RWPE2 (cell line): ENCODE measurements at regions not wholly inside any gene's neighbourhood (a gene's known extent, or its start where the extent isn't known, plus 50 kb on each side); places are given as distances from the start of the nearest gene placed in this dataset.

Experiments
- ATAC-seq: fragments of 200-7000 bp; cut with Tn5 transposase; 3 replicates; pipeline ENCODE4 v1.9.1; 2021; ENCODE audit warnings: low read depth
- DNase-seq: peaks from one replicate; pipeline ENCODE4 v3.0.0-alpha.2; 2020; ENCODE audit warnings: low spot score
- H3K27ac ChIP-seq: fragments of 450-650 bp; 2 replicates; pipeline ENCODE4 v1.5.1; 2017; ENCODE audit warnings: mild to moderate bottlenecking; ENCODE audit not compliant: poor library complexity, severe bottlenecking
- H3K27me3 ChIP-seq: fragments of 250-450 bp; sonication (Bioruptor Pico); 2 replicates; pipeline ENCODE4 v1.5.1; 2021; ENCODE audit warnings: mild to moderate bottlenecking, moderate library complexity; ENCODE audit not compliant: insufficient read depth, poor library complexity, severe bottlenecking
- H3K36me3 ChIP-seq: fragments of 250-450 bp; sonication (Bioruptor Pico); 2 replicates; pipeline ENCODE4 v1.5.1; 2020; ENCODE audit warnings: low read depth, mild to moderate bottlenecking, moderate library complexity
- H3K4me1 ChIP-seq: fragments of 250-450 bp; sonication (Bioruptor Pico); 2 replicates; pipeline ENCODE4 v1.5.1; 2021; ENCODE audit warnings: mild to moderate bottlenecking, moderate library complexity; ENCODE audit not compliant: insufficient read depth, poor library complexity, severe bottlenecking
- H3K4me3 ChIP-seq: fragments of 250-450 bp; sonication (Bioruptor Pico); 2 replicates; pipeline ENCODE4 v1.5.1; 2021; ENCODE audit warnings: mild to moderate bottlenecking, moderate library complexity; ENCODE audit not compliant: severe bottlenecking
- H3K9me3 ChIP-seq: fragments of 250-450 bp; sonication (Bioruptor Pico); 2 replicates; pipeline ENCODE4 v1.5.1; 2021; ENCODE audit warnings: mild to moderate bottlenecking, moderate library complexity; ENCODE audit not compliant: severe bottlenecking
- CTCF ChIP-seq: fragments of 450-650 bp; IDR thresholded peaks from one replicate; pipeline ENCODE4 v1.5.1; 2017; ENCODE audit warnings: mild to moderate bottlenecking, moderate library complexity; ENCODE audit not compliant: poor library complexity, severe bottlenecking

GRCh38 chr7:97468493-97468892 lies 263.4 kb upstream of the TAC1 start:
- DNase-seq = no peak
- Histone ChIP-seq H3K4me3 (no peak overlapping the region), H3K36me3 (no peaks in the 10 kb centered on the region), H3K4me1 (no peaks in the 10 kb centered on the region), H3K9me3 (no peaks in the 10 kb centered on the region), H3K27ac (no peak overlapping the region), H3K27me3 (peaks cover 9% of the 10 kb centered on the region)
- ATAC-seq = no peak
- TF ChIP-seq CTCF = no peak

GRCh38 chr7:97470726-97471125 lies 261.2 kb upstream of the TAC1 start:
- DNase-seq (no peak), ATAC-seq (no peak)
- H3K4me1 ChIP-seq = no peaks in the 10 kb centered on the region
- no peak overlapping the region for H3K4me3 ChIP-seq
- no peaks in the 10 kb centered on the region for H3K36me3 ChIP-seq
- H3K27ac ChIP-seq = no peak overlapping the region
- H3K27me3 ChIP-seq = peaks cover 17% of the 10 kb centered on the region
- no peak for TF ChIP-seq CTCF
- H3K9me3 ChIP-seq = no peaks in the 10 kb centered on the region

- Histone ChIP-seq H3K4me3 (no peak overlapping the region), H3K27me3 (peaks cover 17% of the 10 kb centered on the region), H3K4me1 (no peaks in the 10 kb centered on the region), H3K27ac (no peak overlapping the region), H3K36me3 (no peaks in the 10 kb centered on the region), H3K9me3 (no peaks in the 10 kb centered on the region)
- DNase-seq (no peak), ATAC-seq (no peak)
- no peak for TF ChIP-seq CTCF
Measured at GRCh38 chr7:97471491-97471890, 260.4 kb upstream of the TAC1 start.

GRCh38 chr7:97479740-97480290 lies 252.1 kb upstream of the TAC1 start:
- Histone ChIP-seq H3K4me1 (no peaks in the 10 kb centered on the region), H3K36me3 (no peaks in the 10 kb centered on the region), H3K27me3 (peaks cover 7% of the 10 kb centered on the region), H3K27ac (no peak overlapping the region), H3K9me3 (no peaks in the 10 kb centered on the region), H3K4me3 (no peak overlapping the region)
- no peak for ATAC-seq
- no peak for DNase-seq
- no peak for TF ChIP-seq CTCF

- TF ChIP-seq CTCF = no peak
- DNase-seq = no peak
- Histone ChIP-seq H3K4me1 (no peaks in the 10 kb centered on the region), H3K27ac (no peak overlapping the region), H3K9me3 (no peaks in the 10 kb centered on the region), H3K27me3 (peaks cover 1% of the 10 kb centered on the region), H3K4me3 (no peak overlapping the region), H3K36me3 (no peaks in the 10 kb centered on the region)
- no peak for ATAC-seq
Measured at GRCh38 chr7:97480772-97481390, 251.0 kb upstream of the TAC1 start.
